DND-41 (cell line): ENCODE measurements at regions not wholly inside any gene's neighbourhood (a gene's known extent, or its start where the extent isn't known, plus 50 kb on each side); places are given as distances from the start of the nearest gene placed in this dataset.

Source experiments
- CTCF ChIP-seq: IDR thresholded peaks from 2 replicates; pipeline ENCODE4 v1.5.1; 2012; ENCODE audit warnings: borderline replicate concordance, low read length, moderate library complexity, mild to moderate bottlenecking; ENCODE audit not compliant: poor library complexity, severe bottlenecking; ENCODE audit errors: extremely low read depth
- EZH2 ChIP-seq: IDR thresholded peaks from 3 replicates; pipeline ENCODE4 v1.6.1; 2012; ENCODE audit warnings: borderline replicate concordance, low read depth, mild to moderate bottlenecking, moderate library complexity, low read length, inconsistent platforms; ENCODE audit not compliant: severe bottlenecking

- TF ChIP-seq CTCF, result no peak
- no peak for TF ChIP-seq EZH2
These were observed 70.6 kb upstream of the KCNK12 start for GRCh38 chr2:47641366-47641765.
